ENCODE measurements at regions not wholly inside any gene's neighbourhood (a gene's known extent, or its start where the extent isn't known, plus 50 kb on each side); places are given as distances from the start of the nearest gene placed in this dataset.
A peak's percentile ranks its signal among the peaks of the same experiment; 100 is the strongest.

GRCh38 chr12:64992641-64993040 is 128.5 kb downstream of the WIF1 start:
- no peaks in the 10 kb centered on the region for H3K9me2 ChIP-seq (replicated peaks; ENCODE audit: insufficient read depth)
- H3K27me3 ChIP-seq: peaks cover 2% of the 10 kb centered on the region
- whole genome bisulfite sequencing (ENCODE audit: low lambda C conversion rate, missing lambda C conversion rate): 6% methylated on average over 1 of the region's 1 CpG
- no peaks in the 10 kb centered on the region for H3K36me3 ChIP-seq (replicated peaks; ENCODE audit: insufficient read depth, low read depth)
- TF ChIP-seq EZH2phosphoT487 (IDR thresholded peaks at IDR 0.05; ENCODE audit: low read depth, severe bottlenecking, unreplicated experiment) (no peak), CTCF (IDR thresholded peaks at IDR 0.05; ENCODE audit: poor library complexity) (no peak), EZH2 (IDR thresholded peaks at IDR 0.05; ENCODE audit: borderline replicate concordance) (no peak)
- H3K4me3 ChIP-seq: no peak overlapping the region
- DNase-seq (ENCODE audit: low spot score): no peak
- no peaks in the 10 kb centered on the region for H4K20me1 ChIP-seq (ENCODE audit: insufficient read depth, poor library complexity, severe bottlenecking)
- H2AFZ ChIP-seq: no peak overlapping the region
- no peak overlapping the region for H3K27ac ChIP-seq
- no peaks in the 10 kb centered on the region for H3K79me2 ChIP-seq
- no peaks in the 10 kb centered on the region for H3K9me3 ChIP-seq (ENCODE audit: low read depth)
- H3K4me1 ChIP-seq (ENCODE audit: insufficient read depth): peaks cover 9% of the 10 kb centered on the region
- no peak overlapping the region for H3K4me2 ChIP-seq

DNA sequence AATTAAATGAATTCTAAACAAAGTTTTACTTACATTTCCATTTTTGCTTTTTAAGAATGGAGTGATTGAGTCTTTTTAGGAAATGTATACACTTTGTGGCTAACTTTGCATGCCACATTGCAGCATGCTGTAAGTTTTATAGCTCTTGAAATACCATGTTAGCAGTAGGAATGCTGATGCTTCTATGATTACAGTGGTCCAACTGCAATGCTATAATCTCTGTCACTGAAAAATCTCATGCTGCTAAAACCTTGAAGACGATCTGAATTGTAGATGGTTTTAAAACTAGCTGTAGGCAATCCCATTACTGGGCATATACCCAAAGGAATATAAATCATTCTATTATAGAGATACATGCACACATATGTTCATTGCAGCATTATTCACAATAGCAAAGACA is 127.6 kb downstream of the WIF1 start:
- WGBS (ENCODE audit: low lambda C conversion rate, missing lambda C conversion rate): 48% methylated on average over 1 of the region's 1 CpG
- H3K36me3 ChIP-seq (replicated peaks; ENCODE audit: insufficient read depth, low read depth): no peaks in the 10 kb centered on the region
- no peak overlapping the region for H3K27ac ChIP-seq
- peaks cover 2% of the 10 kb centered on the region for H3K27me3 ChIP-seq
- no peak overlapping the region for H2AFZ ChIP-seq
- H3K4me2 ChIP-seq: no peak overlapping the region
- H3K4me3 ChIP-seq: no peak overlapping the region
- H4K20me1 ChIP-seq (ENCODE audit: insufficient read depth, poor library complexity, severe bottlenecking): no peaks in the 10 kb centered on the region
- H3K9me3 ChIP-seq (ENCODE audit: low read depth): no peaks in the 10 kb centered on the region
- H3K4me1 ChIP-seq (ENCODE audit: insufficient read depth): peaks cover 17% of the 10 kb centered on the region
- DNase-seq (ENCODE audit: low spot score): no peak
- no peaks in the 10 kb centered on the region for H3K79me2 ChIP-seq
- H3K9me2 ChIP-seq (replicated peaks; ENCODE audit: insufficient read depth): no peaks in the 10 kb centered on the region
- TF ChIP-seq CTCF (IDR thresholded peaks at IDR 0.05; ENCODE audit: poor library complexity) (no peak), EZH2 (IDR thresholded peaks at IDR 0.05; ENCODE audit: borderline replicate concordance) (no peak)

DNA sequence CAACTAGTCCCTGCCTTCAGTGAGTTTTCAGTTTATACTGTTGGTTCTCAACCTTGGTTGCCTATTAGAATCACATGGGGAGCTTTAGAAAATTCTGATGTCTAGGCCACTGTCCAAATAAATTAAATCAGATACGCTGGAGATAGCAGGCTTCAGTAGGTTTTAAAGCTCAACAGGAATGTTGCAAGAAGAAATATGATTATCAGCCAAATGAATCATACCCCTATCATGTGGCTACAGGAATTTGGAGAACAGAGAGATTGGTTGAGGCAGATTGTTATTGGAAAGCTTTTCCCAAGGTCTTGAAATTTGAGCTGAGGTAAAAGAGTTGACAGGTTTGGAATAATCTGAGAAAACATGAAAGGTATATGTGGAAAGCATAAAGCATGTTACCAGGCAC is 125.3 kb downstream of the WIF1 start:
- TF ChIP-seq EZH2 (IDR thresholded peaks at IDR 0.05; ENCODE audit: borderline replicate concordance): no peak
- TF ChIP-seq CTCF (IDR thresholded peaks at IDR 0.05; ENCODE audit: poor library complexity): no peak
- no peak for TF ChIP-seq EZH2phosphoT487 (IDR thresholded peaks at IDR 0.05; ENCODE audit: low read depth, severe bottlenecking, unreplicated experiment)
- WGBS (ENCODE audit: low lambda C conversion rate, missing lambda C conversion rate): 80% methylated on average over 1 of the region's 1 CpG
- H3K4me2 ChIP-seq: no peak overlapping the region

DNA sequence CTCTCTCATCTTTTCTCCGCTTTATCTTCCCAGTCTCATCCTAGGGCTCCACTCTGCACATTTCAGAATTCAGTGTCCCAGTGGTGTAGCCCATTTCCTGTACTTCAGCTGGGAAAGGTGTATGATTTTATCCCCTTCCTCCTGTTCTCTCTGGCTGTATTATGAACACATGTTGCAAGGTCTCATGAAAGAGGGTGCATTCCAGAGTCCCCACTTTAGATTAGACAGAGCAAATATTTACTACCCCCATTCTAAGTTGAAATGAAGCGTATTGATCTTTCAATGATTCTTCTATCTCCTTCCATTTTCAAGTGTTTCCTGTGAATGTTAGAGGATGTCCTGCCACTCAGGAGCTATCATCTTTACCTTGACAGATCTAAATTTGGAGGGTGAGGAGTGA is 123.2 kb downstream of the WIF1 start:
- no peaks in the 10 kb centered on the region for H3K79me2 ChIP-seq
- peak overlapping the region; percentile 36 for H3K4me2 ChIP-seq
- no peak overlapping the region for H3K4me3 ChIP-seq
- DNase-seq (ENCODE audit: low spot score): no peak
- H3K27ac ChIP-seq: peak overlapping the region; percentile 81
- no peaks in the 10 kb centered on the region for H3K9me2 ChIP-seq (replicated peaks; ENCODE audit: insufficient read depth)
- H3K36me3 ChIP-seq (replicated peaks; ENCODE audit: insufficient read depth, low read depth): no peaks in the 10 kb centered on the region
- TF ChIP-seq CTCF (IDR thresholded peaks at IDR 0.05; ENCODE audit: poor library complexity): no peak
- TF ChIP-seq EZH2phosphoT487 (IDR thresholded peaks at IDR 0.05; ENCODE audit: low read depth, severe bottlenecking, unreplicated experiment): no peak
- no peak for TF ChIP-seq EZH2 (IDR thresholded peaks at IDR 0.05; ENCODE audit: borderline replicate concordance)
- 56% methylated on average over 2 of the region's 2 CpGs for WGBS (ENCODE audit: low lambda C conversion rate, missing lambda C conversion rate)
- no peaks in the 10 kb centered on the region for H3K9me3 ChIP-seq (ENCODE audit: low read depth)
- no peaks in the 10 kb centered on the region for H3K27me3 ChIP-seq
- H4K20me1 ChIP-seq (ENCODE audit: insufficient read depth, poor library complexity, severe bottlenecking): no peaks in the 10 kb centered on the region
- no peak overlapping the region for H2AFZ ChIP-seq
- H3K4me1 ChIP-seq (ENCODE audit: insufficient read depth): peaks cover 40% of the 10 kb centered on the region

More for the DNA sequence above, 125.3 kb downstream of the WIF1 start:
- Histone ChIP-seq H4K20me1 (ENCODE audit: insufficient read depth, poor library complexity, severe bottlenecking) (no peaks in the 10 kb centered on the region), H3K27me3 (peaks cover 2% of the 10 kb centered on the region), H2AFZ (no peak overlapping the region), H3K4me3 (no peak overlapping the region), H3K4me1 (ENCODE audit: insufficient read depth) (peaks cover 36% of the 10 kb centered on the region), H3K9me2 (replicated peaks; ENCODE audit: insufficient read depth) (no peaks in the 10 kb centered on the region), H3K36me3 (replicated peaks; ENCODE audit: insufficient read depth, low read depth) (no peaks in the 10 kb centered on the region), H3K9me3 (ENCODE audit: low read depth) (no peaks in the 10 kb centered on the region), H3K79me2 (no peaks in the 10 kb centered on the region), H3K27ac (no peak overlapping the region)
- DNase-seq (ENCODE audit: low spot score): no peak

All from hepatocyte (in vitro differentiated cells).